ENCODE measurements at regions not wholly inside any gene's neighbourhood (a gene's known extent, or its start where the extent isn't known, plus 50 kb on each side); places are given as distances from the start of the nearest gene placed in this dataset.
"Not testable (repeated sequence)": the region's sequence is repeated elsewhere in the genome, so short reads cannot be mapped to it uniquely, and the experiment has no call there.

GRCh38 chr11:87529486-87529885 lies 491.8 kb downstream of the TMEM135 start:
- no peak for TF ChIP-seq POLR2A (IDR thresholded peaks at IDR 0.05; ENCODE audit: low read depth, low read length)
- FAIRE-seq (no peak), DNase-seq (ENCODE audit: insufficient read length, low spot score) (no peak)

GRCh38 chr11:87528752-87529151 lies 491.0 kb downstream of the TMEM135 start:
- no peak for FAIRE-seq
- no peak for DNase-seq (ENCODE audit: insufficient read length, low spot score)
- TF ChIP-seq POLR2A (IDR thresholded peaks at IDR 0.05; ENCODE audit: low read depth, low read length) = no peak

GRCh38 chr11:87523276-87523675 lies 485.5 kb downstream of the TMEM135 start:
- TF ChIP-seq POLR2A (IDR thresholded peaks at IDR 0.05; ENCODE audit: low read depth, low read length) = no peak
- FAIRE-seq (no peak), DNase-seq (ENCODE audit: insufficient read length, low spot score) (no peak)

GRCh38 chr11:87518266-87518665 lies 480.5 kb downstream of the TMEM135 start:
- FAIRE-seq (no peak), DNase-seq (ENCODE audit: insufficient read length, low spot score) (no peak)
- no peak for TF ChIP-seq POLR2A (IDR thresholded peaks at IDR 0.05; ENCODE audit: low read depth, low read length)

- FAIRE-seq (no peak), DNase-seq (ENCODE audit: insufficient read length, low spot score) (no peak)
- no peak for TF ChIP-seq POLR2A (IDR thresholded peaks at IDR 0.05; ENCODE audit: low read depth, low read length)
These were observed 479.6 kb downstream of the TMEM135 start for GRCh38 chr11:87517351-87517750.

- not testable (repeated sequence) for FAIRE-seq; DNase-seq (ENCODE audit: insufficient read length, low spot score)
These were observed 470.0 kb downstream of the TMEM135 start for GRCh38 chr11:87507722-87508121.

- FAIRE-seq; DNase-seq (ENCODE audit: insufficient read length, low spot score): not testable (repeated sequence)
These were observed 469.2 kb downstream of the TMEM135 start for GRCh38 chr11:87506946-87507345.

GRCh38 chr11:87501388-87501787 lies 463.7 kb downstream of the TMEM135 start:
- no peak for TF ChIP-seq POLR2A (IDR thresholded peaks at IDR 0.05; ENCODE audit: low read depth, low read length)
- DNase-seq (ENCODE audit: insufficient read length, low spot score) (no peak), FAIRE-seq (no peak)

- FAIRE-seq; DNase-seq (ENCODE audit: insufficient read length, low spot score): not testable (repeated sequence)
These were observed 457.2 kb downstream of the TMEM135 start for GRCh38 chr11:87494936-87495335.

GRCh38 chr11:87494026-87494425 lies 456.3 kb downstream of the TMEM135 start:
- not testable (repeated sequence) for FAIRE-seq; DNase-seq (ENCODE audit: insufficient read length, low spot score)

- no peak for FAIRE-seq
- no peak for TF ChIP-seq POLR2A (IDR thresholded peaks at IDR 0.05; ENCODE audit: low read depth, low read length)
- no peak for DNase-seq (ENCODE audit: insufficient read length, low spot score)
These were observed 455.8 kb downstream of the TMEM135 start for GRCh38 chr11:87493516-87493915.

- DNase-seq (ENCODE audit: insufficient read length, low spot score) (no peak), FAIRE-seq (no peak)
- TF ChIP-seq POLR2A (IDR thresholded peaks at IDR 0.05; ENCODE audit: low read depth, low read length) = no peak
These were observed 453.6 kb downstream of the TMEM135 start for GRCh38 chr11:87491381-87491780.

- DNase-seq (ENCODE audit: insufficient read length, low spot score) = no peak
- no peak for TF ChIP-seq POLR2A (IDR thresholded peaks at IDR 0.05; ENCODE audit: low read depth, low read length)
- FAIRE-seq = no peak
These were observed 452.9 kb downstream of the TMEM135 start for GRCh38 chr11:87490671-87491070.

- no peak for TF ChIP-seq POLR2A (IDR thresholded peaks at IDR 0.05; ENCODE audit: low read depth, low read length)
- FAIRE-seq = no peak
- DNase-seq (ENCODE audit: insufficient read length, low spot score) = no peak
These were observed 446.8 kb downstream of the TMEM135 start for GRCh38 chr11:87484566-87484965.

- DNase-seq (ENCODE audit: insufficient read length, low spot score) (no peak), FAIRE-seq (no peak)
These were observed 439.6 kb downstream of the TMEM135 start for GRCh38 chr11:87477321-87477720.

GRCh38 chr11:87473174-87473573 lies 435.4 kb downstream of the TMEM135 start:
- peak; percentile 30 for DNase-seq (ENCODE audit: insufficient read length, low spot score)

More at GRCh38 chr11:87477321-87477720, 439.6 kb downstream of the TMEM135 start:
- TF ChIP-seq POLR2A (IDR thresholded peaks at IDR 0.05; ENCODE audit: low read depth, low read length) = no peak

More at GRCh38 chr11:87473174-87473573, 435.4 kb downstream of the TMEM135 start:
- no peak for TF ChIP-seq POLR2A (IDR thresholded peaks at IDR 0.05; ENCODE audit: low read depth, low read length)
- FAIRE-seq = peak; percentile 95
